ENCODE measurements at regions not wholly inside any gene's neighbourhood (a gene's known extent, or its start where the extent isn't known, plus 50 kb on each side); places are given as distances from the start of the nearest gene placed in this dataset.

- DNase-seq = no peak
Observed at GRCh38 chr3:67291287-67292252, 293.5 kb downstream of the KBTBD8 start.

- DNase-seq = no peak
Observed at GRCh38 chr3:67292356-67293121, 294.4 kb downstream of the KBTBD8 start.

- DNase-seq = no peak
Observed at GRCh38 chr3:67294341-67294740, 296.2 kb downstream of the KBTBD8 start.

GRCh38 chr3:67296039-67296892, 298.2 kb downstream of the KBTBD8 start:
- DNase-seq = no peak

GRCh38 chr3:67297715-67298475, 299.8 kb downstream of the KBTBD8 start:
- DNase-seq = no peak

GRCh38 chr3:67301556-67301955, 303.4 kb downstream of the KBTBD8 start:
- no peak for DNase-seq

DNA sequence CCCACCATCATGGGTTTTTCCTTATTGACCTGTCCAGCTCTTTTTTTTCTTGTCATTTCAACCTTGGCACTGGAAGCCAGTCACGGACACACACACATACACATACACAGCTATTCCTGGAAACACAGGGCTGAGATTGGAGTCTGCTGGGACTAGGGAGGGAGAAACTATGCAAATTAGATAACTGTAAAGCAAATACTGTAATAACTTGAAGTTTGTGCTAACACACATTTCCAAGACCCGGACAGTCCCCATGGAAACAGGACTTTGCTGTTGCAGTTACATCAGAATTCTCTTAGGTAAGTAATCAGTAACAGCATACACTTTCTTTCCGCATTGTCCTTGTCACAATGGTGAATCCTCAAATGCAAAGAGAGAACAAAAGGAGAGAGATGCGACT, 304.4 kb downstream of the KBTBD8 start:
- no peak for DNase-seq

DNA sequence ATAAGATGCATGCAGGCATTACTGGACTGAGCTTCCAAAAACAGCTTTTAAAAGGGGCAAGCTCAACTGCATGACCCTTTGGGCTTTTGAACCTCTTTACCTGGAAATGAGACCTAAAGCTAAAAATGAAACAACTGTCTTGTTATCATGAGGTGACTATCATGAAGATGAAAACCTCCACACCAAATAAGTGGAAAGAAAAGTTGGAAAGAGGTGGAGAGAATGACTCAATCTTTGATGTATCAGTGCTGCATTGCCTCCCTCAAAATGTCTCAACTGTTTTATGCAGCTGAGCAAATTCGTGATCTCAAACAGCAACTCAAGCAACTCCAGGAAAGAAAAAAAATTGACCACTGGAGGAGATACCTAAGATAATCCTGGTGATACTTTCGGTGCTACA, 307.1 kb downstream of the KBTBD8 start:
- no peak for DNase-seq

GRCh38 chr3:67305922-67306321, 307.8 kb downstream of the KBTBD8 start:
- no peak for DNase-seq

GRCh38 chr3:67311440-67311839, 313.3 kb downstream of the KBTBD8 start:
- no peak for DNase-seq

GRCh38 chr3:67312155-67312554, 314.0 kb downstream of the KBTBD8 start:
- DNase-seq = no peak

DNA sequence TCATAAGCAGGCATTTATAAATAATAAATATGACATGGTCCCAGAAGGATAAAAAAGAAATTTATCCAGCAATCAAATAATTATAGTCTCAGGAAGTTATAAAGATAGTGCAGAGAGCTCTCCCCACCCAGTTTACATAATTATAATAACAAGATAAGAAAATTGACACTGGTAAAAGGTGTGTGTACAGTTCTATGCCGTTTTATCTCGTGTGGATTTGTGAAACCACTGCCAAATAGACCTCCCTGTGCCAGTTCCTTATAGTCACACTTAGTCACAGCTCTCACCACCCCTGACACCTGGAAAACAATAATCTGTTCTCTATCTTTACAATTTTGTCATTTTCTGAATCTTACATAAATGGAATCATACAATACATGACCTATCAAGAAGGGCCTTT, 320.1 kb downstream of the KBTBD8 start:
- no peak for DNase-seq

- DNase-seq = no peak
Observed at GRCh38 chr3:67324554-67324953, 326.4 kb downstream of the KBTBD8 start.

Data from NCI-H1092 (cell line).